Rectal smooth muscle tissue (tissue), 1 donor: ENCODE measurements at regions not wholly inside any gene's neighbourhood (a gene's known extent, or its start where the extent isn't known, plus 50 kb on each side); places are given as distances from the start of the nearest gene placed in this dataset.
"Not testable (repeated sequence)": the region's sequence is repeated elsewhere in the genome, so short reads cannot be mapped to it uniquely, and the experiment has no call there.

ENCODE experiments used
- H3K27ac ChIP-seq: one replicate; pipeline ENCODE4 v1.7.0; 2013; ENCODE audit warnings: low read depth, low read length, inconsistent platforms
- H3K27me3 ChIP-seq: one replicate; pipeline ENCODE4 v1.7.0; 2013; ENCODE audit warnings: low read length; ENCODE audit not compliant: control insufficient read depth, insufficient read depth
- H3K36me3 ChIP-seq: one replicate; pipeline ENCODE4 v1.7.0; 2013; ENCODE audit warnings: low read length; ENCODE audit not compliant: control insufficient read depth, insufficient read depth
- H3K4me1 ChIP-seq: one replicate; pipeline ENCODE4 v1.7.0; 2013; ENCODE audit warnings: low read length; ENCODE audit not compliant: control insufficient read depth, insufficient read depth
- H3K4me3 ChIP-seq: one replicate; pipeline ENCODE4 v1.7.0; 2013; ENCODE audit warnings: low read length
- H3K9ac ChIP-seq: one replicate; pipeline ENCODE4 v1.7.0; 2013; ENCODE audit warnings: low read length

DNA sequence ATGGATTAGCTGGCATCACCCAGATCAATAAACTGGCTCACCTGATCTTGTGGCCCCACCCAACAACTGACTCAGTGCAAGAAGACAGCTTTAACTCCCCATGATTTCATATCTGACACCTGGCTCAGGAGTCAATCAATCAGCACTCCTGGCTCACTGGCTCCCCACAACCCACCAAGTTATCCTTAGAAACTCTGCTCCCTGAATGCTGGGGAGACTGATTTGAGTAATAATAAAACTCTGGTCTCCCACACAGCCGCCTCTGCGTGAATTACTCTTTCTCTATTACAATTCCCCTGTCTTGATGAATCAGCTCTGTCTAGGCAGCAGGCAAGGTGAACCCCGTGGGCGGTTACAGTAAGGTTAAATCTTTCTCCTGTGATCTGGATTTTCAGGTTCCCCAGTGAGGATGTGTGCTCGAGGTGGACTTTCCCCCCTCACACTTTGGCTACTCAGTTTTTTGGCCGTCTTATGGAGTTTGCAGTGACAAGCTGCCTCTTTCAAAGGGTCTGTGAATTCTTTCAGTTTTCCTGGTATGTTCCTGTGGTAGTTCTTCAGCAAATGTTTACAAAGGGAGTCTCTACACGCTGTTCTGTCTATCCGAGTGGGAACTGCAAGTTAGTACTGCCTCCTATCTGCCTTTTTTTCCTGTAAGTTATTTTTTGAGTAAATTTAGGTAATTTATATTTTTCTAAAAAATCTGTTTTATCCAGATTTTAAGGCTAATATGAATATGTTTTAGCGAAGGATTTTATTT lies 500.2 kb upstream of the NUDT12 start:
- H3K27ac ChIP-seq = no peak overlapping the region
- H3K4me3 ChIP-seq = no peak overlapping the region
- H3K4me1 ChIP-seq = no peaks in the 10 kb centered on the region
- no peaks in the 10 kb centered on the region for H3K27me3 ChIP-seq
- no peak overlapping the region for H3K9ac ChIP-seq
- no peaks in the 10 kb centered on the region for H3K36me3 ChIP-seq

DNA sequence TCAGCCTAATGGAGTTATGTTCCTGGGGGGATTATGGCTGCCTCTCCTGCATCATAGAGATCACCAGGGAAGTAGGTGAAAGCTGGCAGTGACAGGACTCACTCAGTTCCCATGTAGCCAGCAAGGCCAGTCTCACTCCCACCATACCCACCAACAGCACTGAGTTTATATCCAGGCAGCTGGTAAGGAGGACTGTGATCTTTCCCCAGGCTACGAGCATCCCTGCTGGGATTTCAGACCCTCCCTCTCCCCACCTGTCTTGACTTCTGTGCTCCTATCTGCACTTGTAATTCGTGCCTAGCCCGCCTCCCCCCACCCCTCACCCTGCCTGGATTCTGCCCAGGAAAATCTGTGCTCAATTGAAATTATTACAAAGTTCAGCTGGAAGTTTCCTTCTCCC lies 499.1 kb upstream of the NUDT12 start:
- H3K4me3 ChIP-seq = no peak overlapping the region
- H3K36me3 ChIP-seq = no peaks in the 10 kb centered on the region
- H3K27ac ChIP-seq = no peak overlapping the region
- H3K9ac ChIP-seq = no peak overlapping the region
- no peaks in the 10 kb centered on the region for H3K27me3 ChIP-seq
- no peaks in the 10 kb centered on the region for H3K4me1 ChIP-seq

DNA sequence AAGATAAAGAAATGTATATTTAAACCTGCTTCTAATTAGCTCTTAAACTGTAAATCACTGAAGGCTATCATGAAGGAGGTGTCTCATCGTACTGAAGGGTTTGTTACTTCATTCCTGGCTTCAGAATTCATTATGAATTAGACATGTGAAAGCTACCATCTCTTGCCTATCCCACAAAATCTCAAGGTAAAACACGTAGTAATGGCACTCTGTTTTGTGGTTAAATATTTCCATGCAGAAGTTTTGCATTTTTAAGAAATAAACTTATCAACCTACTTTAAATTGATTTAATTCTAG lies 490.7 kb upstream of the NUDT12 start:
- no peaks in the 10 kb centered on the region for H3K36me3 ChIP-seq
- H3K27me3 ChIP-seq = no peaks in the 10 kb centered on the region
- no peak overlapping the region for H3K27ac ChIP-seq
- H3K4me3 ChIP-seq = no peak overlapping the region
- no peaks in the 10 kb centered on the region for H3K4me1 ChIP-seq
- H3K9ac ChIP-seq = no peak overlapping the region

DNA sequence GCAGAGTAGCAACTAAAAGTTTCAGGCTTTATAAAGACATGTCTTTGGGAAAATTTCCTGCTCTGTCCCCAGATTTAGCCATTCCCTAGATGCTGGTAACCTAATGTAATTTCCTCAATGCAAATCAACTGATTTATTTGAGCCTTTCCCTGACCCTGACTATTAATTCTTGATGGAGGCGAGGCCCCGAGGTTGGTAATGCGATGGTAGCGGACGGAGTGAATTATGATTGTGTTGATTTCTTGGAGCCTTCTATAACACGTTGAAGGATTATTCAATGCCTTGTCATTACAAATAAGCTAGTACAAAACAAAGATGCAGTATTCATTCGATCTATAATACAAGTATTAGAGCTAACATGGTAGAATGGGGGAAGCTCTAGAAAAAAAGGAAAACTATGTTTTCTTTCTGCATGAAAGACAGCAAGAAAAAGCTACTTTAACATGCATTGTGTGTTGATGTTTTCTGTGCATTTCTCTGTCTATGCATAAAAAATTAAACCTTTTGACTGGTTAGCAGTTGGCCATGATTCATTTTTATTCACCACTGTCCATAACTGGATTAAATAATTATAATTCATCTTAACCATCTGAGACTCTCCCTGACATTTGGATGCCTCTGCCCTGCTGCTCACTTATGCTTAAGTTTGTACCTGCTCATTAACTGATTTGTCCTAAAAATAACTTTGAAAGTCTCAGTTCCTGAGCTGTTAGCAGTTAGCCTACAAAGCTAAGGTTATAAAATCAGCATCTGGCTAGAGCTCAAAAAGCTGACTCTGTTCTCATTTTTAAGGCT lies 490.2 kb upstream of the NUDT12 start:
- Histone ChIP-seq H3K36me3 (no peaks in the 10 kb centered on the region), H3K4me3 (no peak overlapping the region), H3K27ac (no peak overlapping the region), H3K27me3 (no peaks in the 10 kb centered on the region), H3K9ac (no peak overlapping the region), H3K4me1 (no peaks in the 10 kb centered on the region)

DNA sequence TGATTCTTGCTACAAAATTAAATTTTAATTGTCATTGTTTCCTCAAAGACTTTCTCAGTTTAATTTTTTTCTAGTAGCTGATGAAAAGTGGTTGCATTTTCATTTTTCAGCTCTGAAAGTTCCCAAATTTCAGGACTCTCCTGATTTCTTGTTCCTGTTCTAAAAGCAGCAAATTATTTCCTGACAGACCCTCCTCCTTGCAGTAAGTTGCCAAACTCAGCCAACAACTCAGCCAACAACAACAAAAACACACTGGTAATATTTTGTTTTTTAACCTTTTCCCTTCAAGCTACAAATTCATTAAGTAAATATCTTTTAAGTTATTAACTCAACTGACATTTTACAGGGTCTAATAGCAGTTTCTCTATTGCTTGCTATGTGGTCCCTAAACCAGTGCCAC lies 487.8 kb upstream of the NUDT12 start:
- no peaks in the 10 kb centered on the region for H3K4me1 ChIP-seq
- H3K27me3 ChIP-seq = no peaks in the 10 kb centered on the region
- no peak overlapping the region for H3K4me3 ChIP-seq
- H3K36me3 ChIP-seq = no peaks in the 10 kb centered on the region
- no peak overlapping the region for H3K9ac ChIP-seq
- no peak overlapping the region for H3K27ac ChIP-seq

DNA sequence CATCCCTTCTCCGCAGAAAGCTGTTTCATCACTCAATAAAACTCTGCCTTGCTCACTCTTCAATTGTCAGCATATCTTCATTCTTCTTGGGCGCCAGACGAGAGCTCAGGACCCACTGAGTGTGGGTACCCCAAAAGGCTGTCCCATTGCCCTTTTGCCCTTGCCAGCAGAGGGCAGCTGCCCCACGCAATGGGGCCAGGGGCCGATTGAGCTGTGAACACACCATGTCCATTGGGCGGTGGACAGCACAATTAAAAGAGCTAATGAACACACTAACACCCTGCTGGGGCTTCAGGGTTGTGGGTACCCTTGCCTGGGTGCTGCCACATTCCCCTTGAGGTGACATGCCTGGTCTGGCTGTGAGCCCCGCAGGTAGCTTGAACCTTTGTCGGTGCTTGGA lies 487.2 kb upstream of the NUDT12 start:
- Histone ChIP-seq H3K4me1 (no peaks in the 10 kb centered on the region), H3K4me3 (no peak overlapping the region), H3K27me3 (no peaks in the 10 kb centered on the region), H3K27ac (no peak overlapping the region), H3K9ac (no peak overlapping the region), H3K36me3 (no peaks in the 10 kb centered on the region)

DNA sequence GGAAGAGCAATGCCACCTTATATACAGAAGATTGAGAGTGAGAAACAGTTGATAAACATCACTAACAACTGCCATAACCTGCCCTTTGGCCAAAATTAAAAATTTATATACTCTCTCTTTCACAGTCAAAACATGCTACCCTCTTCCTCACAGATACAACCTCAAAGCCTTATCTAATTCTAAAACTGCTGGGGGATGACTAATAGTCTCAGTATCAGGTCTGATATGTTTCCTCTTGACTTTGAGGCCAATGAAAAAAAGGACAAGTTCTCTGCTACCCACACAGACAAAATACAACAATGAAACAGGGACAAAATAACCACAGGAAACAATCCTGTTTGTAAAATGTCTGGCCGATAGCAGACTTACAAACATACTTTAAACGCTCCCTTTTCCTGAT lies 485.6 kb upstream of the NUDT12 start:
- Histone ChIP-seq H3K27ac (no peak overlapping the region), H3K4me3 (no peak overlapping the region), H3K9ac (no peak overlapping the region), H3K36me3 (no peaks in the 10 kb centered on the region), H3K27me3 (no peaks in the 10 kb centered on the region), H3K4me1 (no peaks in the 10 kb centered on the region)

DNA sequence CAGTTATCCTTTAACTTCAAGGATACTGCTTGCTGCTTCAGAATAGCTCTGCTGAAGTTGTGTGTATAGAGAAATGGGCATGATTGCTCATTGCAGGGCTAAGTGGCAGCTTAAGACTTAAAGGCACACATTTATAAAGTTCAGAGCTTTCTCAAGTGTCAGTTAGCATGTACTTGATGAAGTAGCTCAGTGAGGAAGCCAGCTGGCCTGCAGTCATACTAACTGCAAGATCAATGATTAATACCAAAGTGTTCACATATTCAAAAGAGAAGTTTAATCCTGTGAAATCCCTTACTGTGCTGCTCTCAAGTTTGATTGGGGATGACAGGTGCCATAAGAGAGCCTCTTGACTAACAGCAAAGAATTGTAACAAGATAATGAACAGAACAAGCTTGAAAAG lies 483.4 kb upstream of the NUDT12 start:
- Histone ChIP-seq H3K4me3 (no peak overlapping the region), H3K9ac (no peak overlapping the region), H3K27me3 (no peaks in the 10 kb centered on the region), H3K36me3 (no peaks in the 10 kb centered on the region), H3K4me1 (no peaks in the 10 kb centered on the region), H3K27ac (no peak overlapping the region)

DNA sequence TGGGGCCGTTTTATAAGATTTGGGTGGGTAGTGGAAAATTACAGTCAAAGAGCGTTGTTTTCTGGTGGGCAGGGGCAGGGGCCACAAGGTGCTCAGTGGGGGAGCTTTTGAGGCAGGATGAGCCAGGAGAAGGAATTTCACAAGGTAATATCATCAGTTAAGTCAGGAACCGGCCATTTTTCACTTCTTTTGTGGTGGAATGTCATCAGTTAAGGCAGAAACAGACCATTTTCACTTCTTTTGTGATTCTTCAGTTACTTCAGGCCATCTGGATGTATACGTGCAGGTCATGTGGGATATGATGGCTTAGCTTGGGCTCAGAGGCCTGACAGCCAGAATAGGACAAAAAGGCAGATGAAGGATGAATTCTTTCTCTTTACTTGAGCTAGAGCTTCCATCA lies 477.3 kb upstream of the NUDT12 start:
- H3K36me3 ChIP-seq, H3K9ac ChIP-seq, H3K27ac ChIP-seq, H3K4me1 ChIP-seq, H3K27me3 ChIP-seq, H3K4me3 ChIP-seq: not testable (repeated sequence)

DNA sequence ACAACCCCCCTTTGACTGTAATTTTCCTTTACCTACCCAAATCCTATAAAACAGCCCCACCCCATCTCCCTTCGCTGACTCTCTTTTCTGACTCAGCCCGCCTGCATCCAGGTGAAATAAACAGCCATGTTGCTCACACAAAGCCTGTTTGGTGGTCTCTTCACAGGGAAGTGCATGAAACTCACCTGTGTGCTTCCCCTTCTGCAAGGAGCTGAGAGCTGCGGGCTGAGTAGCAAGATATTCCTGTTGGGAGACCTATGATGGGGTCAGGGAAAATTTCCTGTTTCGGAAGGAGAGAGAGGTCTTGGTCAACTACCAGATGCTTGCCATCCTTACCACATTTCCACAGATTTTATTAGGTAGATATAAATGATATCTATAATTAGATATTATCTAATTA lies 474.5 kb upstream of the NUDT12 start:
- H3K4me3 ChIP-seq, H3K36me3 ChIP-seq, H3K27ac ChIP-seq, H3K4me1 ChIP-seq, H3K27me3 ChIP-seq, H3K9ac ChIP-seq: not testable (repeated sequence)

DNA sequence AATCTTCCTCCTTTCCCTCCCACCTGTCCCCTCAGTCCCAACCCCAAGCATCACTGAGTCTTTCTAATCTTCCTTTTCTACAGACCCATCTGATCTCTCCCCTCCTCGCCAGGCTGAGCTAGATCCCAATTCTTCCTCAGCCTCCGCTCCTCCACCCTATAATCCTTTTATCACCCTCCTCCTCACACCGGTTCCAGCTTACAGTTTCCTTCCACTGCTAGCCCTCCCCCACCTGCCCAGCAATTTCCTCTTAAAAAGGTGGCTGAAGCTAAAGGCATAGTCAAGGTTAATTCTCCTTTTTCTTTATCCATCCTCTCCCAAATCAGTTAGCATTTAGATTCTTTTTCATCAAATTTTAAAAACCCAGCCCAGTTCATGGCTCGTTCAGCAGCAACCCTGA lies 470.6 kb upstream of the NUDT12 start:
- not testable (repeated sequence) for H3K9ac ChIP-seq, H3K27me3 ChIP-seq, H3K36me3 ChIP-seq, H3K27ac ChIP-seq, H3K4me1 ChIP-seq, H3K4me3 ChIP-seq

DNA sequence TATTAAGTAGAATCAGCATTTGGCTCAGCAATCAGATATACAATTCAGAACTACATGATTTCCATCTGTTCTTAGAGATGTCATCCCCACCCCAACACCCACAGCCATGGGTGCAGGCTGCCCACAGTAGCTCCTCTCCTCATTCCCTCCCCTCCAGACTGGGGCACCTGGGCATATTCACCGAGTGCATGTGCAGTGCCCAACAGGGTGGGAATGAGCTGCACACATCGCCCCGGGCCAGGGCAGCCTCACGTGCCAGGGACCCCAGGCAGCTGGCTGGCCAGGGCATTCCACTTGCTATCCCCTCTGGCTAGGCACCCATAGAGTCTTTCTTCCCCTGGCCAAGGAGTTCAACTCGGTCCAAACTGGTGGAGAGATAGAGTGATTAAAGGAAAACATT lies 461.9 kb upstream of the NUDT12 start:
- Histone ChIP-seq H3K36me3 (no peaks in the 10 kb centered on the region), H3K4me3 (no peak overlapping the region), H3K4me1 (no peaks in the 10 kb centered on the region), H3K27me3 (no peaks in the 10 kb centered on the region), H3K27ac (no peak overlapping the region), H3K9ac (no peak overlapping the region)

DNA sequence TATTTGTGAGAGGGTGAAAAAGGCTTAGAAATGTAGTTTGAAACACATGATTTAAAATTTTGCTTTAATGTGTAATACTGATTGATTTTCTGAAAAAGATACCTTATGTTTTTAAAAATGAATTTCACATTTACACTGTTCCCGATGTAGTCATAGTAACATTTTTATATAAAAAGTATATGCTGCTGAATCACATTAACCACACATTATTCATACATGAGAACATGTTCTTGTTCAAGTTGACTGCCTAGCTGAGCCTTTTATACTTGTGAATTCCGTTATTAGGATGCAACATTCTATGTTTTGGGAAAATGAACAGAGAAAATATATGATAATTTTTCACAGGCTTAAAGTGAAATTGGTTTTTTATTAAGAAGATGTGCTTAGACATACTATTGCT lies 461.1 kb upstream of the NUDT12 start:
- Histone ChIP-seq H3K9ac (no peak overlapping the region), H3K4me1 (no peaks in the 10 kb centered on the region), H3K27ac (no peak overlapping the region), H3K4me3 (no peak overlapping the region), H3K27me3 (no peaks in the 10 kb centered on the region), H3K36me3 (no peaks in the 10 kb centered on the region)
